Erythroblast (primary cell): ENCODE measurements at regions not wholly inside any gene's neighbourhood (a gene's known extent, or its start where the extent isn't known, plus 50 kb on each side); places are given as distances from the start of the nearest gene placed in this dataset.

Source experiments
- GATA1 ChIP-seq: IDR thresholded peaks from 2 replicates; pipeline ENCODE4 v1.6.1; 2011; ENCODE audit warnings: low read depth, mild to moderate bottlenecking, control low read depth, low read length, moderate library complexity
- POLR2A ChIP-seq: IDR thresholded peaks from 2 replicates; pipeline ENCODE4 v1.6.1; 2011; ENCODE audit warnings: mild to moderate bottlenecking, low read length

DNA sequence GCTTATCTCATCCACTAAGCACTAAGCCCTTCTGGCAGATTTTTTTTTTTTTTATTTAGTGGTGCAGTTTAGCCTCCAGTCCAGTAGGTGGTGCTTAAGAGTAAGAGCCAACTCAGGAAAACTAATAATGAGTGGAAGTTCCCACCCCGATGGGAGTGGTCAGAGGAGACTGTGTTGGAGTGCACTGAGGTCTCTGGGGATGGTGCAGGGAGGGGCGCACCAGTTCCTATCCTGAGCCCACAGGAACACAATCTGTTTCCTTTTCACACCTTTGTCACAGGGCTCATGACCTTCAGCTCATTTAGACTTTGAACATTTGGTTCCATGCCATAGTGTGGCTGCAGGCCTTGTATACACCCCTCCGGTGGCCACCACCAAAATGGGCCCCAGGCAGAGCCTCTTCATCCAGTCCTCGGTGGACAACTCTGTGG is 367.4 kb downstream of the SPRY2 start:
- no peak for TF ChIP-seq POLR2A
- TF ChIP-seq GATA1: no peak
